ENCODE measurements at regions not wholly inside any gene's neighbourhood (a gene's known extent, or its start where the extent isn't known, plus 50 kb on each side); places are given as distances from the start of the nearest gene placed in this dataset.

DNA sequence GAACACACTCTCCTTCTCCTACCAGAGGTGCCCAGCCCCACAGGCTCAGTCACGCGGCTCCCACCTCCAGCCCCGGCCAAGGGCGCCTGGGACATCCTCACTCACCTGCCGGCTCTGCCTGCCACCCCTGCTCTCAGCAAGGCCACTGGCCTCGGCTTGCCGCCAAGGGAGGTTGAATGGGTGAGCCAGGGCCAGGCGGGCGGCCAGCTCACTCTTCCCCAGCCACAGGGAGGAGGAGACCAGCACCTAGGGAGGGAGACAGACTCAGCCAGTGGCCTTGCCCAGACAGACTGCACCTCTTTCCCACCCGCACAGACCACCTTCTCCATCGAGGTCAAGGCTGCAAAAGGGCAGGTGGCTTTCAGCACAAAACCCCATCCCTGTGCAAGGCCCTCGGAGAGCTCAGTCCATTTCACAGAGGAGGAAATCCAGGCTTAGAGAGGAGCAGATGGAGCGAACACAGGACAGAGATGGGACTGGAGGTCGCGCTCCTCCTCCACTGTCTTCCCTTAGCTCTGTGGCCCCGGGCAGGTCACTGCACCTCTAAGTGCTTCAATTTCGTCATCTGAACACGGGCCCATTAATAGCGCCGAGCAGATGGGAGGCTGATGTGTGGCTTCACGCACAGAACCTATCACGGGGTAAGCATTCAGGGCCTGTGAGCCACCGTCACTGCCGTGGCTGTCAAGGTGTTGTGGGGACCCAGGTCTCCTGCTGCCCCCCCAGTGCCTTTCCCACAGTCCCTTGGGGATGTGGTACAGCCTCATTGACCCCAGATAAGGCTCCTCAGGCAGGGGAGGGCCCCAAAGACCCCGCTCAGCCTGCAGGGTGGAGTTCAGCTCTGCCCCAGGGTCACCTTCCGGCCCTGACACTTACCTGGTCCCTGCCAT is 56.1 kb downstream of the RMI2 start:
- DNase-seq: peak; percentile 81

- no peak for DNase-seq
Observed at GRCh38 chr16:11402051-11402744, 56.9 kb downstream of the RMI2 start.

DNA sequence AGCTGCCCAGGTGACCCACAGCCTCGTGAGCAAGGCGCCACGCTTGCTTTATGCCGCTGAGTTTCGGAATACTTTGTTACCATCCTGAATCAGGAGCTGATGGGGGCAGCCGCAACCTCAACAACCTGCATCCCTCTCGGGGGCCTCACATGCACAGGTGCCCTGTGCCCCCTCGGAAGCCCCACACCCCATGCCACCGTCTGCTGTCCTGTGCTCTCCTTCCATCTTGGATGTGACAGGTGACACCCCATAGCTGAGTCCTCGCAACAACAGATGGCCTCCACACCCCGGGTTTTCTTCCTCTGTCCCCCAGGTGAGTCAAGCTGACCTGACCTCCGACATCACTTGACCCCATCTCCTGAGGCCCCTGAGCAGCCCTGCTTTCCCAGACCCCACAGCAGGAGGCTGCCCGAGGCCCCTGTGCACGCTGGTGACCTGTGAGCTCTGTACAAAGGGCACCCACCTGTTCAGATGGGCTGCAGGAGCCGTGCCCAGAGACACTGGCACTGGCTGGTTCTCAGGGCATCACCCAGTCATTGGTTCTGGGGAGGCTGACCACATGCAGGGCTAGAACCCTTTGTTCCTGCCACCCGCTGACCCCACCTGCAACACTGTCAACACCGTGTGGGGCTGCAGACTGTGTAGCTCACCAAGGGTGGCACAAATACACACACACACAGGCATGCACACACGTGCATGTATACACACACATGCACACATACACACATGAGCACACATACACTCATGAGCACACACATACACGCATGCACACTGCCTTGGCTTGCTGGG is 57.7 kb downstream of the RMI2 start:
- no peak for DNase-seq

- DNase-seq: no peak
Observed at GRCh38 chr16:11403534-11403795, 58.2 kb downstream of the RMI2 start.

DNA sequence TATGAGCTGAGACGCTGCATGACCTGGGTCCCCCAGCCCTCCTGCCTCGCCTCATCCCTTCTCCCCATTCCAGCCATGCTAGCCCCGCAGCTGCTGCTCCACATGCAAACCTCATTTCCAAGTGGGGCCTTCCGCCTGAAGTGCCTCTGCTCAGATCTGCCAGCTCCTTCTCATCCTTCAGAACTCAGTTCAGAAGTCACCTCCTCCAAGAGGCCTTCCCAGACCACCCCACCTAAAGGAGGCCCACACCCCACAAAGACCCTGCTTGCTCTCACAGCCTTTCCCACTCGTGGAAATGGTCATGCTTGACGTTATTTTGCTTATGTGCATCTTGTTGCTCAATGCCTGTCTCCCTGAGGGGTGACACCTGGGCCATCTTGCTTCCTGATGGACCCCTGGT is 58.7 kb downstream of the RMI2 start:
- no peak for DNase-seq

DNA sequence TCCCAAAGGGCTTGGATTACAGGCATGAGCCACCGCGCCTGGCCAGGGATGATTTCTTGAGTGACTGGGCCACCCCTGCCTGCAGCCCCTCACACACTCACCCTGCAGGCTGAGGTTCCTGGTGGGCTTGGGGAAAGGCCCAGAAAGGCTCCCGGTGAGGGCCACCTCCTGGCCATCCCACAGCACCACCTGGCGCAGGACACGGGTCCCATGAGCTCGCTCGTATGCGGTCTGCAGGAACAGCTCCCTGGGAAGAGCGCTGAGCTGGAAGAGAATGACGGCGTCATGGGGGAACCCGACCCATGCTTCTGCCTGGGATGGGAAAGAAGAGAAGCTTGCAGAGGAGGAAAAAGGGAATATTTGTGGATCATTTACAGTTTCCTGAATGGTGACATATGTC is 59.3 kb downstream of the RMI2 start:
- DNase-seq: no peak

- DNase-seq: no peak
Observed at GRCh38 chr16:11405331-11406176, 60.3 kb downstream of the RMI2 start.

DNA sequence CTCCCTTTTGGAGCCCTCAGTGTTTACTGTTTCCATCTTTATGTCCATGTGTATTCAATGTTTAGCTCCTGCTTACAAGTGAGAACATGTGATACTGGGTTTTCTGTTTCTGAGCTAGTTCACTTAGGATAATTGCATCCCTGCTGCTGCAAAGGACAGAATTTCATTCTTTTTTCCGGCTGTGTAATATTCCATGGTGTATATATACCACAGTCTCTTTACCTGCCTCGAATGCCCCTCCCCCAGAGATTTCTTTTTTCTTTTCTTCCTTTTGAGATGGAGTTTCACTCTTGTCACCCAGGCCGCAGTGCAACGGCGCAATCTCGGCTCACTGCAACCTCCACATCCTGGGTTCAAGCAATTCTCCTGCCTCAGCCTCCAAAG is 60.9 kb downstream of the RMI2 start:
- DNase-seq: no peak

GRCh38 chr16:11407047-11407982 is 62.1 kb downstream of the RMI2 start:
- DNase-seq: peak; percentile 47

DNA sequence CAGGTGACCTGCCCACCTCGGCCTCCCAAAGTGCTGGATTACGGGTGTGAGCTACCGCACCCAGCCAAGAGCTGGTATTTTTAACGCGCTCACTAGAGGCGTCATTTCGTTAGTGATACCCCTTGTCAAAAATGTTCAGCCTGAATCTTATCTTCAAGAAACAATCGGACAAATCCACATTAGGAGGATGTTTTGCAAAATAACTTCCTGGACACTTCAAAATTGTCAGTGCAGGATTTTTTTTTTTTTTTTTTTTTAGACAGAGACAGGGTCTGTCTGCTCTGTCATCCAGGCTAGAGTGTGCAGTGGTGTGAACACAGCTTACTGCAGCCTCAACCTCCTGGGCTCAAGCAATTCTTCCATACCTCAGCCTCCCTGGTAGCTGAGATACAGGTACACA is 63.0 kb downstream of the RMI2 start:
- DNase-seq: no peak

DNA sequence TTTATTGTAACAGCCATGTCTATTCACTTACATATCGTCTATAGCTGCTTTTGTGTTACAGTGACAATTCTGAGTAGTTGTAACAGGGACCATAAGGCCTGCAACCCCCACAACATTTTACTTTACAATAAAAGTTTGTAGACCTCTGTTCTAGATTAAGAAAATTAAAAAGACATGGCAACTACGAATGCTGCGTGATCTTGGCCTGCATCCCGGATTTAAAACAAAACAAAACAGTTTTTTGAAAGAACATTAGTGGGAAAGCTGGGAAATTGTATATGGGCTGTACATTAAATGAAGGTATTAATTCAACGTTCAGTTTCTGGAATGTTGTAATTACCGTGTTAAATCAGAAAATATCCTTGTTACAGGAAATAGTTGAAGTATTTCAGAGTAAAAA is 64.1 kb downstream of the RMI2 start:
- no peak for DNase-seq

DNA sequence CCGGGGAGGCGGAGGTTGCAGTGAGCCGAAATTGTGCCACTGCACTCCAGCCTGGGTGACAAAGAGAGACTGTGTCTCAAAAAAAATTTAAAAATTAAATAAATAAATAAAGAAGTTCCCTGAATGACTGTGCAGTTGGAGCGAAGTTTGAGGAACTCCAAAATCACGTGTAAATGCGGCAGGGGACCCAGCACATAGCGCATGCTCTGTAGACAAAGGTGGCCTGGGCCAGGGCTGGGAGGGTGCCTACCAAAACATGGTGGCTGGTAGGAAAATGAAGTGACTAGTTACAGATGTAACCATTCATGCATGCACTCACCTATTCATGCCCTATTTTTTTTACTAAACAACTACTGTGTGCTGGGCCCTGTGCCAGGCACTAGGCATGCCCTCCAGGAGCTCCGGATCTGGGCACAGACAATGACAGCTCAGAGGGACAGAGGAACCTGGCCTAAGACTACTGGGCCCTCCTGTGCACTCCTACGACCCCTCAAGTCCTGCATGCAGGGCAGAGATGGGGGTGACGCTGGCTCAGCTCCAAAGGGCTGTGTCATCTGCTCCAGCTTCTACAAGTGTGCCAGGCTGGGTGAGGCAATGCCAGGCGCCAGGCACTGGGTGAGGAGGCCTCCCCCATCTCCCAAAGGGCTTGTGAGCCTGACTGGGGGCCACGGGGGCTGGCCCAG is 65.3 kb downstream of the RMI2 start:
- DNase-seq: no peak

GRCh38 chr16:11411059-11411550 is 65.8 kb downstream of the RMI2 start:
- DNase-seq: no peak

- DNase-seq: no peak
Observed at GRCh38 chr16:11412175-11412904, 67.1 kb downstream of the RMI2 start.

DNA sequence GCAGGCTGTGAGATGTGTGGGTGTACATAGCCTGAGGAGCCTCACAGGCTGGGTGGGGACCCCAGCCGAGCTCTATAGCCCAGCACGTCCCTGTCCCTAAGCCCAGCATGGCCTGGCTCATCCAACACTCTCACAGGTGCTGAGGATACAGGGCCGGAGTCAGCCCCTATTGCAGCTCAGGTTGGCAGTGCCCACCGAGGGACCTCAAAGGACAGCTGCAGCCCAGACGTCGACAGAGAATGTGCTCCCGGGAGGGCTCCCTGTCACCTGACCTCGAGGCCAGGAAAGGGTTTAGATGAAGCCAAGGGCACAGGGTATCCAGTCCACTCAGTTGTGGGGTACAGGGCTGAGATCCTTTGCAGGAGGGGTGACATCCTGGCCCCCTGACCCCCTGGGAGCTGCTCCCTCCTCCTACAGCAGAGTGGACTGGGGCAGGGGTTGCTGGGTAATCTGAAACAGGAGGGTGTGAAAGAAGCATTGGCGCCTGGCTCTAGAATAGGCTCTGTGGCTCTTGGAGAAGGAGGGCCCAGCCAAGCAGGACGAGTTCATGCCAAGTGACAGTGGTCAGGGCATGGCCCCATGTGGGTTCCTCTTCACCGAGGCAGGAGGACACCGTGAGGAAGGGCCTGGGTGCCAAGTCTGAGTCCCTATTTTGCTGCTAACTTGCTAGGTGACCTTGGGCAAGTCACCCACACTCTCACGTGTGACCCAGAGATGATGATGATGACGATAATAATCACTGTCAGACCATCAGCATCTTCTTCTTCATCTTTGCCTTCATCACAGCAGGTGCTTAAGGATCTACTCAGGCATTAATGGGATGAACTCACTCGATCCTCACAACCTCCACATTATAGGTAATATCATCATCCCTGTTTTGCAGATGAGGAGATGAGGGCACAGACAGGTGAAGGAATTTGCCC is 68.0 kb downstream of the RMI2 start:
- DNase-seq: no peak

GRCh38 chr16:11413907-11414595 is 68.8 kb downstream of the RMI2 start:
- DNase-seq: no peak

DNA sequence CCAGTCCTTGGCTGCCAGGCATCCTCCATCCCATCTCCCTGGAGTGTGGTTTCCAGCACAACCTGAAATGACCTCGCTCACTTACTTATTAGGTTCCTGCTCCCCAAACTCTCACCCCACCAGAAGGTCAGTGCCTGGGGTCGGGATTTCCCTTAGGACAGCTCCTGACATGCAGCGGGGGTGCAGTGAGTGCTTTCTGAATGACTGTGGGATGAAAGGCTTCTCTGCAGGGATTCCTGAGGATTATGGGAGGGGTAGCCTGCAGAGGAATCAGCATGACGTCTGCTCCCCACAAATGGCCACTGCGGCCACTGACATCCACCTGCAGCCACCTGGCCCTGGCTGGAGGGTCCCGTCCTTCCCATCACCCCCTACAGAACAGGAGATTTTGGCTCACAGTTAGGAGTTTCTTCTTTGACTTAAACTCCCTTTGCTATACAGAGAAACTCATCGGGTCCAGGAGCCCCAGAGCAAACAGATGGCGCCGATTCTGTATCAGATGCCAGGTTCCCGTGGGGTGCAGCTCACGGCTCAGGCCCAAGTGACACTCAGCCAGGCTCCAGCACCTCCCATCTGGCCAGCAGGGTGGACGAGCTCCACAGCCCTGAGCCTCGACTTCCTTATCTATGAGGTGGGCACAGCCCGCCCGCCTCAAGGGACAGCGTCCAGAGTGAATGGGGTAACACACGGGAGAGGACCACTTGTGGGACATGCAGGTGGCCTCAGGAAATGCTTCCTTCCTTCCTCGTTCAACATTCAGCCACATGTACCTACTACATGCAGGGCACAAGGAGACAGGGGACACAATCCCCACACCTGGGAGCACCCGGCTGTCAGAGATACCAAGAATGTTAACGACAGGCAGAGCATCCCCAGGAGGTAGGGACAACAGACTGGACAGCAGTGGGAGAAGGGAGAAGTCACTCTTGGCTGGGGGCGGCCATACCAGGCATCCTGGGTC is 69.8 kb downstream of the RMI2 start:
- DNase-seq: no peak

Measured in NCI-H2029 (cell line).